GM19324 (cell line): ENCODE measurements at regions not wholly inside any gene's neighbourhood (a gene's known extent, or its start where the extent isn't known, plus 50 kb on each side); places are given as distances from the start of the nearest gene placed in this dataset.
"Not testable (repeated sequence)": the region's sequence is repeated elsewhere in the genome, so short reads cannot be mapped to it uniquely, and the experiment has no call there.

ENCODE experiments used
- ATAC-seq: cut with Tn5 transposase; IDR thresholded peaks from one replicate; pipeline ENCODE4 v1.9.1; 2021; ENCODE audit warnings: mild to moderate bottlenecking, moderate library complexity; ENCODE audit not compliant: unreplicated experiment, low FRiP score

- peak; percentile 88 for ATAC-seq
Measured at GRCh38 chr1:113185463-113186104, 112.6 kb downstream of the LRIG2 start.

DNA sequence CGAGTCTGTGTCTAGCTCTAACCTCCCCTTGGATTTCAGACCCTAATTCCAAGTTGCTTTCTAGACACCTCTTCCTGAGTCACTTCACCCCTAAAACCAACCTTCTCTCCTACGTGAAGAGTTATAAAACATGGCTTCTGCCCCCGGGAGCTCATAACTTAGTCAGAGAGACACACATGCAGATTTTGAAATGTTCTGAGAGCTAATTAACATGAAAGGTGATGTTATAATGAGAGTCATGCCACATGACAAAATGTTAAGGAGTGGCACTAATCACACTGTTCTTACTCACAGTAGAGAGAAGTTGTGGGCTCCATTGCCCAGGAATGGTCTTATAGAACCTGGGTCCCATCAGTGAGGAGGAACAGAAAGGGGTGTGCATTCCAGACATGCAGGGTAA lies 117.1 kb downstream of the LRIG2 start:
- ATAC-seq = no peak

GRCh38 chr1:113190930-113191329 lies 117.9 kb downstream of the LRIG2 start:
- ATAC-seq = no peak

GRCh38 chr1:113191579-113192076 lies 118.6 kb downstream of the LRIG2 start:
- no peak for ATAC-seq

- ATAC-seq = no peak
Measured at GRCh38 chr1:113192242-113192641, 119.2 kb downstream of the LRIG2 start.

GRCh38 chr1:113192980-113193379 lies 120.0 kb downstream of the LRIG2 start:
- ATAC-seq = no peak

- ATAC-seq = no peak
Measured at GRCh38 chr1:113194846-113195830, 122.1 kb downstream of the LRIG2 start.

DNA sequence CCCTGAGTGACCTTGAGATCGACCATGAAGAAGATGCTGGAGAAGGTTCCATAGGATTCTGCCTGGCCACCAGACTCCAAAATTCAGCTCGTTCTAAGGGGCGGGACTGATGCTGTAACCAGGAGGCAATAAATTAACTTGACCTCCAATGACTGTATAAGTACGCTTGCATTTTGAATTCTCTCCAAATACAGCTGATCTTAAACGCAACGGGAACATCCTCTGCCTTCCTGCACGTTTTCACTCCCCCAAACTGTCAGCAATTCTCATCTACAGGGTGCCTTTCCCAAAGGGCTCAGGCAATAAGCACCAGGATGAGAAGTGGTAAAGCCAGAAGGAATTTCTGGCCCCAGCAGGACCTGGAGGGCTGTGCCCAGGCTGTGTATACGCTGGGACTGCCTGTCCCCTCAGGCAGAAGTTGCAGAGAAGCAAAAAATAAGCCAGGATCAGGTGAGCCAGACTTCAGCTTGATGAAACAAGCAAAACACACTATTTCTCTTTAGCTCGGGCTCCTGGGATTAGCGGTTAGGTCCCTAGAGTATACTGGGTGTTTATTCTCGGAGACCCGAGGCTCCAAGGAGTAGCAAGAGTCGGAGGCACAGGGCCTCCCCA lies 124.8 kb downstream of the LRIG2 start:
- no peak for ATAC-seq

GRCh38 chr1:113198806-113199205 lies 125.8 kb downstream of the LRIG2 start:
- no peak for ATAC-seq

DNA sequence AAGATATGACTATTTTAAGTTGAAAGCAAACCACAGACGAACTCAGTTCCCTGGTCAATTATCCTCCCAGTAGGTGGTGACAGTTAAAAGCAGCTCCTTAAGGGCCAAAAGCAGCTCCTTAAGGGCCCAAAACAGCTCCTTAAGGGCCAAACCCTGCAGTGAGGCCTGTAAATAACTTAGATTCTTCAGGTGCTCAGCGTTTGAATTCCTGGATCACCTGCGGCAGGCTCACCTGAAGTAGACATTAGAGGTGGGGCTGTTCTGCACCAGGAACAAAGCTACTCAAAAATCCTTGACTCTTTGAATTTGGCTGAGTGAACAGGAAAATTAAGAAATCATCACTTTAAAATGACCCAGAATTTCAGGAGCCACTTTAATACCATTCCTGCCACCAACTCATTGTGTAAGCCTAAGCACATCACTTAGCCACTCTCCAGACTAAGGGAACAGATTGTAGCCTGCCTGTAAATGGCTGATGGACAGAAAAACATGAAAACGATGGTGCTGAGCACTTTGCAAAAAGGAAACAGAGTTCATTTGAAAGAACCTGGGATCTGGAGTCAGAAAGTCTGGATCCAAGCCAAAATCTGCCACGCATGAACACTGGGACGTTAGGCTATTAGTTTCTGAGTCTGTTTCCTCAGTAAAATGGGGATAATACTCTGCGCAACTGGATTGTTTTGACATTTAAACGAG lies 126.9 kb downstream of the LRIG2 start:
- ATAC-seq = no peak

GRCh38 chr1:113201560-113201959 lies 128.6 kb downstream of the LRIG2 start:
- ATAC-seq = no peak

- ATAC-seq = no peak
Measured at GRCh38 chr1:113205980-113206766, 133.2 kb downstream of the LRIG2 start.

DNA sequence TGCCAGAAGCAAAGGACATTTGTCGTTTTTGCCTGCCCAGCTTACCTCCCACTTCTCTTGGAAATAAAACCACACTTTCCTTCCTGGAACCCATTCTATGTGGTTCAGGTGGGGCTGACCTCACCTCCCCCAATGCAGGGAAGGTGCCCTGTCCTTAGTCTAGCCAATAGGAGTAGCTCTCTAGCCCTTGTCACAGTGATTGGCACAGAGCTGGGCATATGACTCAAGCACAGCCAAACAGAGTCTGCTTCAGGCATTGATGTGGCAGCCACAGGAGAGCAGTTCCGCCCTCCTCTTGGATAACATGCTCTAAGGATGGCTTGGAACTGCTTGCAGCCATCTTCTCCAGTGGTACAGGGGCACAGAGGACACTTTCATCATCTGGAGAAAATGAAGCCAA lies 134.0 kb downstream of the LRIG2 start:
- ATAC-seq = no peak

DNA sequence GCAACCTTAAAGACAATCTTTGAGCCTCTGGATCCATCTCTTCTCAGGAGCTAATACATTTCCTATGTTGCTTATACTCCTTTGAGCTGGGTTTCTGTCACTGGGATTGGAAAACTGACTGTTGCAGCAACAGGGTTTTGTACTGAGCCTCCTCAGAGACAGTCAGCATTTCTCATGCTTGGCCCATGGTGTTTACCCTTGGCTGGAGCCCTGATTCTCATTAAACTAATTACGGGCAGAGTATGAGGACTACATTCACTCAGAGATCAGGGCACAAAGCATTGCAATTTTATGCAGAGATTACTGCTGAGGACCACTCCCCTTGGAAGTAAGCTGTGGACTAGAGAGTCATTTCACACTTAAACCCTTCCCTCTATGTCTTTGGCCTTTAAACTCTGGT lies 134.5 kb downstream of the LRIG2 start:
- ATAC-seq = no peak

- not testable (repeated sequence) for ATAC-seq
Measured at GRCh38 chr1:113208425-113208824, 135.4 kb downstream of the LRIG2 start.

- ATAC-seq = no peak
Measured at GRCh38 chr1:113210248-113210647, 137.2 kb downstream of the LRIG2 start.

DNA sequence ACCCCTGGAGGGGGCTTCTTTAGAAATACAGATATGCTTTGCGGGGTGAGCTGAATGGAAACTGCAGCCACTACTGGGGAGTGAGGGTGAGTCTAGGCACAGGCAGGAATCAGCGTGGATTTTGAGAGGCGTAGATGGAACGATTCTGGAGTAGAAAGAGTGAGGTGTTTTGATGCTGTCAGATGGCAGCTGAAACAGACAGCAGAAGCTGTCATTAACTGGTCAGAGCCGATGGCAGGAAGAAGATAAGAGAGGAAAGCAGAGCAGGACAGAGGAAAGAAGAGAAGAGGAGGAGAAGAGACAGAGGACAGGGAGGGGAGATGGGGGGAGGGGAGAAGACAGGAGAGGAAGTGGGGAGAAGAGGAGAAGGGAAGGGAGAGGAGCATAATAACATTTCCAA lies 138.5 kb downstream of the LRIG2 start:
- no peak for ATAC-seq

DNA sequence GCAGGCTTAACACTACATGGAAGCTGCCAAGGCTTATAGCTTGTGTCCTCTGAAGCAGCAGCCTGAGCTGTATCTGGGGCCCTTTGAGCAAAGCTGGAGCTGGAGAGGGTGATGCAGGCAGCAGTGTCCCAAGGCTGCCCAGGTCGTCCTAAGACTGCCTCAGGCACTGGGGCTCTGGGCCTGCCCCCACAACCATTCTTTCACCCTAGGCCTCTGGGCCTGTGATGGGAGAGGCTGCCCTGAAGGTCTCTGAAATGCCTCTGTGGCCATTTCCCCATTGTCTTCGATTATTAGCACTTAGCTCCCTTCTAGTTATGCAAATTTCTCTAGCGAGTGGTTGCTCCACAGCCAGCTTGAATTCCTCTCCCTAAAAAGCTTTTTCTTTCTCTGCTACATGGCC lies 142.0 kb downstream of the LRIG2 start:
- no peak for ATAC-seq

GRCh38 chr1:113216664-113217063 lies 143.7 kb downstream of the LRIG2 start:
- ATAC-seq = no peak
